H9 (cell line): ENCODE measurements at regions not wholly inside any gene's neighbourhood (a gene's known extent, or its start where the extent isn't known, plus 50 kb on each side); places are given as distances from the start of the nearest gene placed in this dataset.

Source experiments
- DNase-seq: peaks from one replicate; pipeline ENCODE4 v3.0.0-alpha.2; 2017
- H2AFZ ChIP-seq: one replicate; pipeline ENCODE4 v1.6.1; 2013; ENCODE audit warnings: mild to moderate bottlenecking, low read length, control low read depth, moderate library complexity
- H2AK5ac ChIP-seq: 2 replicates; pipeline ENCODE4 v1.6.1; 2013; ENCODE audit warnings: low read length, control low read depth, mixed read lengths; ENCODE audit not compliant: insufficient read length
- H2BK120ac ChIP-seq: one replicate; pipeline ENCODE4 v1.6.1; 2013; ENCODE audit warnings: low read depth, mild to moderate bottlenecking, low read length, control low read depth, inconsistent platforms; ENCODE audit not compliant: poor library complexity, severe bottlenecking
- H2BK12ac ChIP-seq: 2 replicates; pipeline ENCODE4 v1.6.1; 2013; ENCODE audit warnings: low read length, control low read depth, mixed read lengths, low read depth; ENCODE audit not compliant: insufficient read length
- H2BK15ac ChIP-seq: 2 replicates; pipeline ENCODE4 v1.6.1; 2013; ENCODE audit warnings: low read depth, low read length, control low read depth
- H2BK20ac ChIP-seq: one replicate; pipeline ENCODE4 v1.6.1; 2013; ENCODE audit warnings: low read depth, mild to moderate bottlenecking, low read length, control low read depth, inconsistent platforms; ENCODE audit not compliant: poor library complexity, severe bottlenecking
- H2BK5ac ChIP-seq: 2 replicates; pipeline ENCODE4 v1.6.1; 2013; ENCODE audit warnings: low read length, control low read depth, mixed read lengths; ENCODE audit not compliant: insufficient read length
- H3K14ac ChIP-seq: 2 replicates; pipeline ENCODE4 v1.6.1; 2013; ENCODE audit warnings: low read length, control low read depth; ENCODE audit not compliant: insufficient read depth
- H3K18ac ChIP-seq: 2 replicates; pipeline ENCODE4 v1.6.1; 2013; ENCODE audit warnings: low read depth, mild to moderate bottlenecking, mixed read lengths, low read length, control low read depth; ENCODE audit not compliant: insufficient read length
- H3K23ac ChIP-seq: 2 replicates; pipeline ENCODE4 v1.6.1; 2013; ENCODE audit warnings: low read length, control low read depth, mixed read lengths, low read depth; ENCODE audit not compliant: insufficient read length
- H3K23me2 ChIP-seq: 2 replicates; pipeline ENCODE4 v1.6.1; 2013; ENCODE audit warnings: low read depth, mild to moderate bottlenecking, mixed read lengths, low read length, control low read depth; ENCODE audit not compliant: insufficient read length, poor library complexity, severe bottlenecking
- H3K27ac ChIP-seq: 2 replicates; pipeline ENCODE4 v1.5.1; 2013; ENCODE audit warnings: low read length, control low read depth, mixed read lengths, low read depth; ENCODE audit not compliant: insufficient read length
- H3K27me3 ChIP-seq: 2 replicates; pipeline ENCODE4 v1.6.1; 2013; ENCODE audit warnings: low read length, control low read depth, inconsistent platforms; ENCODE audit not compliant: insufficient read depth
- H3K4ac ChIP-seq: 2 replicates; pipeline ENCODE4 v1.6.1; 2013; ENCODE audit warnings: low read depth, mild to moderate bottlenecking, control low read depth, inconsistent platforms, low read length, moderate library complexity
- H3K4me1 ChIP-seq: 2 replicates; pipeline ENCODE4 v1.6.1; 2013; ENCODE audit warnings: low read length, control low read depth, inconsistent platforms; ENCODE audit not compliant: insufficient read depth
- H3K4me2 ChIP-seq: 2 replicates; pipeline ENCODE4 v1.6.1; 2013; ENCODE audit warnings: low read length, control low read depth, mixed read lengths; ENCODE audit not compliant: insufficient read length, insufficient read depth
- H3K56ac ChIP-seq: 2 replicates; pipeline ENCODE4 v1.6.1; 2013; ENCODE audit warnings: low read depth, mild to moderate bottlenecking, mixed read lengths, low read length, control low read depth; ENCODE audit not compliant: insufficient read length
- H3K79me1 ChIP-seq: 2 replicates; pipeline ENCODE4 v1.6.1; 2013; ENCODE audit warnings: low read depth, mild to moderate bottlenecking, moderate library complexity, low read length, control low read depth, inconsistent platforms; ENCODE audit not compliant: insufficient read depth, poor library complexity, severe bottlenecking
- H3K79me2 ChIP-seq: 2 replicates; pipeline ENCODE4 v1.6.1; 2013; ENCODE audit warnings: low read length, control low read depth, inconsistent platforms; ENCODE audit not compliant: insufficient read depth
- H3K9ac ChIP-seq: 2 replicates; pipeline ENCODE4 v1.6.1; 2013; ENCODE audit warnings: low read length, control low read depth, mixed read lengths; ENCODE audit not compliant: insufficient read length; ENCODE audit errors: extremely low read depth
- H3K9me3 ChIP-seq: one replicate; pipeline ENCODE4 v1.6.1; 2013; ENCODE audit warnings: low read depth, low read length, inconsistent platforms; ENCODE audit not compliant: control insufficient read depth
- H3T11ph ChIP-seq: one replicate; pipeline ENCODE4 v1.6.1; 2013; ENCODE audit warnings: mild to moderate bottlenecking, low read length, control low read depth, inconsistent platforms
- H4K20me1 ChIP-seq: one replicate; pipeline ENCODE4 v1.6.1; 2013; ENCODE audit not compliant: control insufficient read depth, insufficient read length, insufficient read depth
- H4K5ac ChIP-seq: 2 replicates; pipeline ENCODE4 v1.6.1; 2013; ENCODE audit warnings: low read depth, mild to moderate bottlenecking, mixed read lengths, low read length, control low read depth; ENCODE audit not compliant: insufficient read length
- H4K8ac ChIP-seq: replicated peaks from 2 replicates; pipeline ENCODE4 v1.6.1; 2013; ENCODE audit warnings: low read length, control low read depth, mixed read lengths, low read depth; ENCODE audit not compliant: insufficient read length
- H4K91ac ChIP-seq: 2 replicates; pipeline ENCODE4 v1.6.1; 2013; ENCODE audit warnings: low read depth, mild to moderate bottlenecking, moderate library complexity, mixed read lengths, low read length, control low read depth; ENCODE audit not compliant: insufficient read length
- H3K27ac Mint-ChIP-seq, 3 experiments: 2 replicates in 2 of 3; 3 replicates in 1 of 3; pipeline ENCODE4 v1.8.0; 2020 to 2021; ENCODE audit warnings: mixed read lengths in 3 of 3, mild to moderate bottlenecking in 1 of 3, moderate library complexity in 1 of 3
- H3K27me3 Mint-ChIP-seq: 2 replicates; pipeline ENCODE4 v1.8.0; 2021; ENCODE audit warnings: low read depth, mild to moderate bottlenecking, moderate library complexity, mixed read lengths
- H3K36me3 Mint-ChIP-seq, 3 experiments: 2 replicates in 2 of 3; 3 replicates in 1 of 3; pipeline ENCODE4 v1.8.0; 2020 to 2021; ENCODE audit warnings: low read depth in 3 of 3, mixed read lengths in 3 of 3; ENCODE audit not compliant: insufficient read depth in 1 of 3
- H3K4me1 Mint-ChIP-seq, 2 experiments: 2 replicates each; pipeline ENCODE4 v1.8.0; 2020; ENCODE audit warnings: mixed read lengths in 2 of 2
- H3K4me3 Mint-ChIP-seq, 2 experiments: 2 replicates in 1 of 2; 3 replicates in 1 of 2; pipeline ENCODE4 v1.8.0; 2020 to 2021; ENCODE audit warnings: mild to moderate bottlenecking in 2 of 2, mixed read lengths in 2 of 2, moderate library complexity in 1 of 2
- H3K9me3 Mint-ChIP-seq, 2 experiments: 2 replicates in 1 of 2; 3 replicates in 1 of 2; pipeline ENCODE4 v1.8.0; 2020; ENCODE audit warnings: mild to moderate bottlenecking in 2 of 2, mixed read lengths in 2 of 2, moderate library complexity in 1 of 2
- CTCF ChIP-seq: fragments of 200-600 bp; sonication (generic); conservative IDR thresholded peaks from 3 replicates; pipeline ENCODE4 v1.8.0; 2021; ENCODE audit warnings: antibody characterized with exemption, mild to moderate bottlenecking
- WGBS: extraction: QIAGEN DNeasy Blood & Tissue Kit; methylation state at CpG from one replicate; pipeline ENCODE4 v1.1.7; 2013; ENCODE audit warnings: missing lambda C conversion rate, low lambda C conversion rate, mixed read lengths; ENCODE audit not compliant: insufficient read length; ENCODE audit errors: extremely low coverage; 5-methylcytosine and 5-hydroxymethylcytosine counted together

- Histone ChIP-seq H2BK120ac (no peak overlapping the region), H2AK5ac (no peak overlapping the region), H4K20me1 (no peaks in the 10 kb centered on the region), H2BK12ac (no peak overlapping the region), H2BK20ac (no peak overlapping the region), H3K79me1 (no peaks in the 10 kb centered on the region), H3K9me3 (no peaks in the 10 kb centered on the region), H2BK5ac (no peak overlapping the region), H3K23me2 (no peaks in the 10 kb centered on the region), H4K5ac (no peak overlapping the region), H3T11ph (no peak overlapping the region), H4K8ac (no peak overlapping the region), H3K14ac (no peak overlapping the region; the same call in 1 of the 2 replicates), H4K91ac (no peak overlapping the region), H2AFZ (no peak overlapping the region), H2BK15ac (no peak overlapping the region), H3K4ac (no peak overlapping the region), H3K4me1 (no peaks in the 10 kb centered on the region), H3K27ac (no peak overlapping the region), H3K18ac (no peak overlapping the region), H3K4me2 (no peak overlapping the region), H3K56ac (no peak overlapping the region), H3K79me2 (no peaks in the 10 kb centered on the region; the same call in 1 of the 2 replicates), H3K9ac (no peak overlapping the region), H3K27me3 (no peaks in the 10 kb centered on the region; the same call in 1 of the 2 replicates), H3K23ac (no peak overlapping the region)
- no peak for DNase-seq
- TF ChIP-seq CTCF, result no peak
- H3K27me3 Mint-ChIP-seq, result peaks cover 7% of the 10 kb centered on the region
- no peak overlapping the region for H3K27ac Mint-ChIP-seq
- peaks cover 2 to 4% (median 2%) of the 10 kb centered on the region in 3 experiments; a peak in 4 of 7 replicates for H3K36me3 Mint-ChIP-seq
- no peak overlapping the region for H3K4me3 Mint-ChIP-seq
- WGBS, result no CpG with 5 or more reads among the region's 5 CpGs
- no peaks in the 10 kb centered on the region for H3K4me1 Mint-ChIP-seq
- H3K9me3 Mint-ChIP-seq, result peaks cover 3 to 4% of the 10 kb centered on the region in 2 experiments
These were observed 114.6 kb upstream of the CTBP2 start for GRCh38 chr10:125274961-125275360.
